Ovary (tissue), 7 donors: ENCODE measurements at regions not wholly inside any gene's neighbourhood (a gene's known extent, or its start where the extent isn't known, plus 50 kb on each side); places are given as distances from the start of the nearest gene placed in this dataset.
"Not testable (repeated sequence)": the region's sequence is repeated elsewhere in the genome, so short reads cannot be mapped to it uniquely, and the experiment has no call there.

ENCODE experiments used
- DNase-seq, 5 donors: peaks; one replicate each; pipeline ENCODE4 v3.0.0-alpha.2; 2019 to 2020
- H3K27ac ChIP-seq, 2 donors: fragments of 200-600 bp; one replicate each; pipeline versions ENCODE4 v1.5.1 to v1.8.0; 2019 to 2022
- H3K27me3 ChIP-seq: fragments of 200-600 bp; one replicate; pipeline ENCODE4 v1.8.0; 2022
- H3K36me3 ChIP-seq: fragments of 200-600 bp; sonication (generic); one replicate; pipeline ENCODE4 v1.5.1; 2019
- H3K4me1 ChIP-seq: one replicate; pipeline ENCODE4 v1.8.1; 2013; ENCODE audit warnings: mild to moderate bottlenecking, moderate library complexity; ENCODE audit not compliant: insufficient read depth
- H3K4me3 ChIP-seq: fragments of 200-600 bp; sonication (generic); one replicate; pipeline ENCODE4 v1.5.1; 2017
- H3K9me3 ChIP-seq, 2 donors: fragments of 200-600 bp in 1 of 2; sonication (generic) in 1 of 2; one replicate each; pipeline versions ENCODE4 v1.5.1 to v1.8.1; 2013 to 2019; ENCODE audit warnings: mild to moderate bottlenecking in 1 of 2, moderate library complexity in 1 of 2
- EP300 ChIP-seq: sonication (generic); formaldehyde crosslinking; IDR thresholded peaks from one replicate; pipeline ENCODE4 v1.6.1; 2017; ENCODE audit warnings: antibody characterized with exemption
- POLR2A ChIP-seq: fragments of 450-650 bp; IDR thresholded peaks from one replicate; pipeline ENCODE4 v1.6.1; 2017; ENCODE audit warnings: antibody characterized with exemption, mild to moderate bottlenecking, moderate library complexity
- WGBS, 3 donors: extraction: QIAGEN DNeasy Blood & Tissue Kit in 1 of 3; methylation state at CpG; one replicate each; pipeline versions ENCODE4 v1.1.5 to v1.1.7; 2013 to 2017; 5-methylcytosine and 5-hydroxymethylcytosine counted together
- intact Hi-C, 4 donors: fragments of 100-400 bp; cut with DNase I; formaldehyde crosslinking; loops; one replicate each; pipeline versions ENCODE4 v1.11.0 to v1.15.1; 2022 to 2023
- TF ChIP-seq, protein P1 (sequence below), 3 donors: fragments of 450-650 bp in 2 of 3; fragments of 200-600 bp in 1 of 3; IDR thresholded peaks; one replicate each; pipeline versions ENCODE4 v1.5.1 to v1.8.0; 2016 to 2022; ENCODE audit warnings: antibody characterized with exemption in 3 of 3, mild to moderate bottlenecking in 1 of 3
- donor health status: DM: no; HTN: no; CAD: no; lungs with moderate emphysema.
- donor health status: DM: no; HTN: no; CAD: no.
- donor health status: Bipolar disorder and iron deficiency.
- donor health status: DM: no; HTN: no; CAD: no.
- donor health status: DM: yes; HTN: yes; CAD: no.

DNA sequence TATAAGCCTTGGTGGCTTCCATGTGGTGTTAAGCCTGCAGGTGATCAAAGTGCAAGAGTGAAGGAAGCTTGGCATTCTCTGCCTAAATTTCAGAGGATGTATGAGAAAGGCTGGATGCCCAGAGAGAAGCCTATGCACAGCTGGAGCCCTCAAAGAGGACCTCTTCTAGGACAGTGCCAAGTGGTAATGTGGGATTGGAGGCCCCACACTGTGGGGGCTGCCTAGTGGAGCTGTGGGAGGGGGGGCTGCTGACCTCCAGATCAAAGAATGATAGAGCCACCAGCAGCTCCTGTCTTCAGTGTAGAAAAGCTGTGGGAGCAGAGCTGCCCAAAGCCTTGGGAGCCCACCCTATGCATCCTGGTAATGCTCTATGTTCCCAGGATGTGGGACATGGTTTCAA is 1512.7 kb upstream of the TPTE start:
- no peaks in the 10 kb centered on the region for H3K27me3 ChIP-seq
- intact Hi-C loops: no loop called here
- no peak overlapping the region for H3K4me3 ChIP-seq
- DNase-seq: no peak
- H3K27ac ChIP-seq: no peak overlapping the region
- no peaks in the 10 kb centered on the region for H3K36me3 ChIP-seq
- TF ChIP-seq EP300 (no peak), POLR2A (no peak)
- TF ChIP-seq, protein P1, sequence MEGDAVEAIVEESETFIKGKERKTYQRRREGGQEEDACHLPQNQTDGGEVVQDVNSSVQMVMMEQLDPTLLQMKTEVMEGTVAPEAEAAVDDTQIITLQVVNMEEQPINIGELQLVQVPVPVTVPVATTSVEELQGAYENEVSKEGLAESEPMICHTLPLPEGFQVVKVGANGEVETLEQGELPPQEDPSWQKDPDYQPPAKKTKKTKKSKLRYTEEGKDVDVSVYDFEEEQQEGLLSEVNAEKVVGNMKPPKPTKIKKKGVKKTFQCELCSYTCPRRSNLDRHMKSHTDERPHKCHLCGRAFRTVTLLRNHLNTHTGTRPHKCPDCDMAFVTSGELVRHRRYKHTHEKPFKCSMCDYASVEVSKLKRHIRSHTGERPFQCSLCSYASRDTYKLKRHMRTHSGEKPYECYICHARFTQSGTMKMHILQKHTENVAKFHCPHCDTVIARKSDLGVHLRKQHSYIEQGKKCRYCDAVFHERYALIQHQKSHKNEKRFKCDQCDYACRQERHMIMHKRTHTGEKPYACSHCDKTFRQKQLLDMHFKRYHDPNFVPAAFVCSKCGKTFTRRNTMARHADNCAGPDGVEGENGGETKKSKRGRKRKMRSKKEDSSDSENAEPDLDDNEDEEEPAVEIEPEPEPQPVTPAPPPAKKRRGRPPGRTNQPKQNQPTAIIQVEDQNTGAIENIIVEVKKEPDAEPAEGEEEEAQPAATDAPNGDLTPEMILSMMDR (IDR thresholded peaks at IDR 0.05): no peak
- H3K9me3 ChIP-seq: no peaks in the 10 kb centered on the region
- no peaks in the 10 kb centered on the region for H3K4me1 ChIP-seq

DNA sequence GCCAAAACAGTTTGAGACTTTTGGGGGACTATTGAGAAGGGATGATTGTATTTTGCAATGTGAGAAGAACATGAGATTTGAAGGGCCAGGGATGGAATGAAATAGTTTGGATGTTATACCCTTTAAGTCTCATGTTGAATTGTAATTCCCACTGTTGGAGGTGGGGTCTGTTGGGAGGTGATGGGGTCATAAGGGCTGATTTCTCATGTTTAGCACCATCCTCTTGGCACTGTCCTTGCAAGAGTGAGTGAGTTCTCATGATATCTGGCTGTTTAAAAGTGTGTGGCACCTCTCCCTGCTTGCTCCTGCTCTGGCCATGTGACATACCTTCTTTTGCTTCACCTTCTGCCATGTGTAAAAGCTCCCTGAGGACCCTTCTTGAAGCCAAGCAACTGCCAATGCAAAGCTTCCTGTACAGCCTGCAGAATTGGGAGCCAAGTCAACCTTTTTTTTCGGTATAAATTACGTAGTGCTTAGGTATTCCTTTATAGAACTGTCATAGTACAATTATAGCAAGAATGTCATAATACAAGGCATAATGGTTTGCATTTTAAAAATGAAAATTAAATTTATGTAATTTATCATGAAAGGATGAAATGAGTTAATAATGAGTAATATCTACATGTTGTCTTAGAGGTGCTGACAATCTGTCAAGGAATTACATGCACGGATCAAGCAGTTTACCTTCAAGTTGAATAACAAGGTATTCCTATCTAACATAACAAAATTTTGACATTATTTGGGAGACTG is 1511.9 kb upstream of the TPTE start:
- H3K4me3 ChIP-seq, H3K27me3 ChIP-seq: not testable (repeated sequence)

DNA sequence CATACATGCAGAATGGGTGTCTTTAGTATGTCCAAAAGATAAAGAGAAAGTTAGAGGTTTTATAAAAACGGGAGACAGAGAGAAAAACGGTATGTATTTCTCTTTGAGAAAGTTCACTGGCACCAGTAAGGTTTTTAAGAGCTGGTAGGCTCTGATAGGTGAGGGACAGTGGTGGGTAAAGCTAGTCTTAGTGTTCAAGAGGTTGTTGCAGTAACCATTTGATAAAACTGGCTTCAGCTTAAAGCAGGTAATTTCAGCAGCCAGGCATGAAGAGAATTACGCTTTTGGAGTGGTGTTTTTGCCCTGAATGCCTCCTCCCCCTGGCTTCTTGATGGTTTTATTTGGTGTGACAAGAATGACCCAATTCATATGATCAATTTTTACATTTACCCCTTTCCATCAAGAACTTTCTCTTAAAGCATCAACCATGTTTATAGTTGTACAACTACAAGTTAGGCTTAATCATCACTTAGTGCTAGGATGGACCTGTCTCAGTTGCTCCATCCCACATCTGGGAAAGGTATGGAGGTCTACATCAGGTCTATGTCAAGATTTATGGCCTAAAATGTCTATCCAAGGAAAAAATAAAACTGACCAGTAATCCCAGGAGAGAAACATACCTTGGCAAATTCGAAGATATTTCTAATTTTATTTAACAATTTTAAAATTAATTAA is 1511.1 kb upstream of the TPTE start:
- 10 to 24% (median 12%) methylated on average over 3 to 4 of the region's 4 CpGs for WGBS, 3 donors
- H3K4me3 ChIP-seq, H3K27ac ChIP-seq, H3K9me3 ChIP-seq, H3K27me3 ChIP-seq, intact Hi-C loops, DNase-seq, H3K4me1 ChIP-seq, H3K36me3 ChIP-seq: not testable (repeated sequence)

More for the DNA sequence above, 1511.9 kb upstream of the TPTE start:
- intact Hi-C loops, H3K36me3 ChIP-seq, DNase-seq, H3K9me3 ChIP-seq, H3K27ac ChIP-seq, H3K4me1 ChIP-seq: not testable (repeated sequence)
- 32 to 42% (median 34%) methylated on average over 3 of the region's 3 CpGs for WGBS, 3 donors

DNA sequence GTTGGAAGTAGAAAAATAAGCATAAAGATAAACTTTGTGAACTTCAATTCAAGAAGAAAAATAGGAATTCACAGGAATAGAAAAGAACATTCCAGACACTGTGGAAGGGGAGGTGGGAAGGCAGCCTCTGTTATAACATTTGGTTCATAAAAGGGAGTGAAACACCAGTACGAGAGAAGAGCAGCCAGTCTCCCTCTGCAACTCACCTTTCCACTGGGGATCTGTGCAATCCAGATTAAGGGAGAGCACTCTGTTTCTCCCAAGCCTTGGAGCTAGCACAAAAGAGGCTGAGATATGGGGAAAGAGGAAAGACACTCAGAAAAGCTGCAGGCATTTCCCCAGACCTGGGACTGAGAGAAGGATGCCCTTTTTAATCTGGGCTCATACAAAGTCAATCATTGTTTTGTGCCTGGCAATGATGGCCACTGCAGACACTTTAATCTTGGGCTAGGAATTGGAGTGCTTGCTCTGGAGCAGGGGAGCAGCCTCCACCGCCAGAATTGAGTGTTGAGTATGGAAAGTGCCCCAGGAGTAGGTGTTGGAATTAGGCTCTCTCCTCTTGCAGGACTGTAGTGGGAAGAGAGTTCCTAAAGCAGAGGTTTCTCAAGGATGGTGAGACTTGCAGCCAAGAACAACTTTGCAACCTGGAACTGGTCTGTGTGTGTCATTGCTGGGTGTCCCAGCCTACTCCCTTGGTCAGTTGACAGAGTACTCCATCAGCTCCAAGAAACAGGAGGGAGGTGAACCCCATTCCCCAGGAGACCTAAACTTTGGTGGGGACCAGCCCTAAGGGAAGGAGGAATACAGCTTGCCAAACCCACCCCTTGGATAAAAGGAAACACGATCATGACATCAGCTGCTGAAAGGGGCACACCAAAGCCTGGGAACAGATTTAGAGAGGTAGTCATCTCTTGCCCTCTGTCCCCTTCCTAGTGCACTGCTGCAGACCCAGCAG is 1510.2 kb upstream of the TPTE start:
- WGBS, 3 donors: 44 to 50% (median 45%) methylated on average over 3 of the region's 3 CpGs
- intact Hi-C loops, H3K4me1 ChIP-seq, DNase-seq, H3K27ac ChIP-seq, H3K27me3 ChIP-seq, H3K4me3 ChIP-seq, H3K36me3 ChIP-seq, H3K9me3 ChIP-seq: not testable (repeated sequence)

DNA sequence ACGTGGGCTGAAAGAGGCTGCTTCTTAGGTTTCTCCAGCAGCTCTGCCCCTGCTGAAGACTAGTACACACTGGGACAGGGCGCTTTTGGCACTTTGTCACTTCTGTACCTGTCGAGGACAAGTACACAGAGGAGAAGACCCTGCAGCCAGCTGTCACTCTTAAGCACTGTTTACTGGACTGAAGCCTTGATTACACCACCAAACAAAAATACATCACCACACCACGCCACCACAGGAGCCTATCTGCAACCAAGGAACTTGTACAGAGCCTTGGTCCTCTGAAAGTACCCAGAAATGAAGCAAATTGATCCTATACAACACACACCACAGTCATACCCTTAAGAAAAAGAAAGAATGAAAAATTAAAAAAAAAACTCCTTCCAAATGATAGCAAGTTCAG is 1509.5 kb upstream of the TPTE start:
- H3K36me3 ChIP-seq, H3K4me1 ChIP-seq, H3K9me3 ChIP-seq, H3K27ac ChIP-seq, intact Hi-C loops, DNase-seq, H3K27me3 ChIP-seq, H3K4me3 ChIP-seq: not testable (repeated sequence)
- 29 to 34% (median 32%) methylated on average over 4 of the region's 4 CpGs for WGBS, 3 donors

DNA sequence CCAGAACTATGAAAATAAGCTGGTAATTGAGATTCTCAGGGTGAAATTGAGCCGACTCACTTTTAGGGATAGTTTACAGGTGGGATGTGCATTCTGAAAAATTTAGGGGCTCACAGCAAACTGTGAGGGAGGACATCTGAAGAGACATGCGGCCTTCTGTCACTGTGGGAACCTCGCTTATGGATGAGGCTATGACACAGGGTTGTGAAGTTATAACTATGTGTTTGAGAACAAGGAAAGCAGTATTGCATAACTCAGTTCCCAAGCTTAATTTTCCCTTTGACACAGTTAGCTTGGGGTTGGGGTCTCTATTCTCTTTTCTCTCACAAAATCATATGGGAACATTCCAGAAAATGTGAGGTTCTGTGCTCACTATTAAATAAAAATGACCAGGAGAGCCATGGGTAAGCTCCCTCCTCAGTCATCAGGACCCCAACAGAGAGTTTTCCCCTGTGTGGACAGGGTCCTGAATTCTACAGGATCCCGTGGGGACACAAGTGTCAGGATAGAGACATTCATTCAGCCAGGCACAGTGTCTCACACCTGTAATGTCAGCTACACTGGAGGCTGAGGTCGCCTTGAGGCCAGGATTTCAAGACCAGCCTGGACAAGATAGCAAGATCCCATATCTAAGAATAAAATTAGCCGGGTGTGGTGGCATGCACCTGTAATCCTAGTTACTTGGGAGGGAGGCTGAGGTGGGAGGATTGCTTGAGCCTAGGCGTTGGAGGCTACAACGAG is 1507.7 kb upstream of the TPTE start:
- H3K4me3 ChIP-seq, H3K9me3 ChIP-seq, H3K36me3 ChIP-seq, H3K27ac ChIP-seq, H3K4me1 ChIP-seq, intact Hi-C loops, H3K27me3 ChIP-seq, DNase-seq: not testable (repeated sequence)
- 44 to 55% (median 50%) methylated on average over 8 of the region's 8 CpGs for WGBS, 3 donors

DNA sequence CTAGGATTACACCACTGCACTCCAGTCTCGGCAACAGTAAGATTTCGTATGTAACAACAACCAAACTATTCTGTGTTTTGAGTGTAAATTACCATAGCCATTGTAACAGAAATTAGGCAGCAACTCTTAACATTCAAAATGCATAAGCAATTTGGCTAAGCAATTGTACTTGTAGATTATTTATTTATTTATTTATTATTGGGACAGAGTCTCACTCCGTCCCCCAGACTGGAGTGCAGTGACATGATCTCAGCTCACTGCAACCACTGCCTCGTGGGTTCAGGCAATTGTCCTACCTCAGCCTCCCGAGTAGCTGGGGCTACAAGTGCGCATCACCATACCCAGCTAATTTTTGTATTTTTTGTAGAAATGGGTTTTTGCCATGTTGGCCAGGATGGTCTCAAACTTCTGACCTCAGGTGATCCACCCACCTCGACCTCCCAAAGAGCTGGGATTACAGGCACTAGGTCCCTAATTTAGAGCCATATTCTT is 1507.1 kb upstream of the TPTE start:
- H3K27ac ChIP-seq, H3K27me3 ChIP-seq, H3K36me3 ChIP-seq, H3K4me3 ChIP-seq, intact Hi-C loops, H3K4me1 ChIP-seq, DNase-seq, H3K9me3 ChIP-seq: not testable (repeated sequence)
- 61 to 69% (median 66%) methylated on average over 7 of the region's 7 CpGs for WGBS, 3 donors

DNA sequence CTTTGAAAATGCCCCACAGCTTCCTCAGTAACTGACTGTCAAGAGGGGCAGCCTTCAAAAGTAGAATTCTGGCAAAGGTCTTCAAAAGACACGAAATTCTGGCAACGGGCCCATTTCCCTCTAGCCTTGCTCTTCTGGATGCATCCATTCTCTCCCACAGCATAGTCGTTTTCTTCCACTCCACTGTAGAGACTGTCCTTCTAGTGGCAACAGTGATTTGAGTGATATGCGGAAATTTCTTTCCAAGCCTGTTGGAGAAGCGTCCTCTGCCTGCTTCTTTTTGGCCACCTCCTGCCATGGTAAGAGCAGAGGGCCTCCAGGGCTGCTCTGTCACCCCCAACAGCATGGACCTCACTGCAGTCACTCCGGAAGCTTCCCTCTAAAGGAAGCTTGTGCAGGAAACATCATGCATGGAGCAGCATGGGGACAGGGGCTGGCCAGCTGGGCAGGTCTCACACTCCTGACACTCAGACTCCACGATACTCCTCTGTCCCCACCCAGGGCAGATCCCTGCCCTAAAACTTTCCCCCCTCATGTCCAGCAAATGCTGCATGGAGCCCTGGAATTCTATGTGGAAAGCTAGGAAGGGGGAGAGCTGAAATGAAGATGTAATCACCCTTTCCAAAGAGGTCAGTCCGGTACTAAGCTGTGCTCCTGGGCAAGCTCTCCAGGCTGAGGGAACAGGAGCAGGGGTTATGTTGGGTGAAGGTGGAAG is 1505.7 kb upstream of the TPTE start:
- H3K4me3 ChIP-seq, H3K9me3 ChIP-seq, DNase-seq, H3K27ac ChIP-seq, H3K27me3 ChIP-seq, H3K36me3 ChIP-seq, H3K4me1 ChIP-seq, intact Hi-C loops: not testable (repeated sequence)
- 46 to 64% (median 63%) methylated on average over 7 to 8 of the region's 8 CpGs for WGBS, 3 donors

DNA sequence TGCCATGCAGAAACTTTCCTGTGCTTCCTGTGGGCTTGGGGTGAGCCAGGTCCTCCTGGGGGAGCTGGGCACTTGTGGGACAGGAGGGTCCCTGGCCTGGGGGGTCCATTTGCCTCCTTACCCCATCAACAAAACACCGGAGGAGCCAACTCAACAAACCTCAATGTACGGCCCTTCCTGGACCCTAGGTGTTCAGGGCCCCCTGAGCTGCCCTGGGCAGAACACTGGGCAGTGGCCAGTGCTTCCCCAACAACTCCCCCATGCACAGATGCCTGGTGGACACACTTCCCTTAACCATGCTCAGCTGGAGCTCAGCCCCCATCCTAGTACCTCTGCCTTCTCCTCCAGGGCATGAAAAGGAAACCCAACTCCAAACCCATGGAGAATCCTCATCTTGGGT is 1504.2 kb upstream of the TPTE start:
- DNase-seq, H3K27ac ChIP-seq, intact Hi-C loops, H3K27me3 ChIP-seq, H3K4me3 ChIP-seq, H3K9me3 ChIP-seq, H3K36me3 ChIP-seq, H3K4me1 ChIP-seq: not testable (repeated sequence)
- WGBS, 3 donors: 27 to 48% (median 47%) methylated on average over 2 of the region's 2 CpGs
